K562 (cell line): ENCODE measurements at regions not wholly inside any gene's neighbourhood (a gene's known extent, or its start where the extent isn't known, plus 50 kb on each side); places are given as distances from the start of the nearest gene placed in this dataset.

Source experiments
- GTF2E2 ChIP-seq: fragments of 200-800 bp; sonication (Bioruptor generic); IDR thresholded peaks from 2 replicates; pipeline ENCODE4 v1.6.1; 2016; ENCODE audit warnings: missing genetic modification characterization, missing compliant biosample characterization
- HBP1 ChIP-seq: fragments of 450-650 bp; formaldehyde crosslinking; IDR thresholded peaks from 2 replicates; pipeline ENCODE4 v1.4.0; 2022; ENCODE audit warnings: missing genetic modification characterization
- NCOA6 ChIP-seq: fragments of 450-650 bp; IDR thresholded peaks from 2 replicates; pipeline ENCODE4 v1.6.1; 2017; ENCODE audit warnings: mild to moderate bottlenecking
- SFPQ ChIP-seq: fragments of 200-400 bp; formaldehyde crosslinking; IDR thresholded peaks from 2 replicates; pipeline ENCODE4 v1.6.1; 2017; ENCODE audit warnings: mild to moderate bottlenecking, low read depth, low read length, moderate library complexity
- ZNF121 ChIP-seq: sonication (generic); formaldehyde crosslinking; conservative IDR thresholded peaks from 2 replicates; pipeline ENCODE4 v1.8.0; 2022; ENCODE audit warnings: missing genetic modification reagents
- ZNF232 ChIP-seq: sonication (generic); formaldehyde crosslinking; IDR thresholded peaks from 2 replicates; pipeline ENCODE4 v1.8.0; 2022; ENCODE audit warnings: mild to moderate bottlenecking, missing genetic modification reagents
- ZNF239 ChIP-seq: fragments of 250-450 bp; sonication (Bioruptor Pico); IDR thresholded peaks from 2 replicates; pipeline ENCODE4 v1.4.0; 2020; ENCODE audit warnings: mild to moderate bottlenecking
- ZNF384 ChIP-seq: IDR thresholded peaks from 2 replicates; pipeline ENCODE4 v1.6.1; 2012; ENCODE audit warnings: low read depth, low read length, improper control_type of control experiment
- ZNF518B ChIP-seq: fragments of 250-450 bp; sonication (Bioruptor Pico); IDR thresholded peaks from 2 replicates; pipeline ENCODE4 v1.5.0; 2021; ENCODE audit warnings: mild to moderate bottlenecking, moderate library complexity
- TF ChIP-seq, protein P1 (sequence below): fragments of 450-650 bp; IDR thresholded peaks from 2 replicates; pipeline ENCODE4 v1.6.1; 2018; ENCODE audit warnings: mild to moderate bottlenecking, low read depth; ENCODE audit not compliant: partially characterized antibody
- TF ChIP-seq, protein P2 (sequence below): fragments of 450-650 bp; IDR thresholded peaks from 2 replicates; pipeline ENCODE4 v1.6.1; 2016; ENCODE audit warnings: missing biosample characterization, missing genetic modification characterization
- TF ChIP-seq, protein P3 (sequence below): sonication (generic); formaldehyde crosslinking; IDR thresholded peaks from 2 replicates; pipeline ENCODE4 v1.8.0; 2022; ENCODE audit warnings: missing genetic modification reagents, mild to moderate bottlenecking, borderline replicate concordance

- TF ChIP-seq SFPQ (no peak), ZNF121 (CRISPR knock-in tag) (no peak), GTF2E2 (tag) (no peak), ZNF518B (CRISPR knock-in tag) (no peak), HBP1 (CRISPR knock-in tag) (no peak), ZNF384 (no peak), ZNF239 (CRISPR knock-in tag) (no peak), NCOA6 (no peak), ZNF232 (CRISPR knock-in tag) (no peak)
- TF ChIP-seq, protein P1, sequence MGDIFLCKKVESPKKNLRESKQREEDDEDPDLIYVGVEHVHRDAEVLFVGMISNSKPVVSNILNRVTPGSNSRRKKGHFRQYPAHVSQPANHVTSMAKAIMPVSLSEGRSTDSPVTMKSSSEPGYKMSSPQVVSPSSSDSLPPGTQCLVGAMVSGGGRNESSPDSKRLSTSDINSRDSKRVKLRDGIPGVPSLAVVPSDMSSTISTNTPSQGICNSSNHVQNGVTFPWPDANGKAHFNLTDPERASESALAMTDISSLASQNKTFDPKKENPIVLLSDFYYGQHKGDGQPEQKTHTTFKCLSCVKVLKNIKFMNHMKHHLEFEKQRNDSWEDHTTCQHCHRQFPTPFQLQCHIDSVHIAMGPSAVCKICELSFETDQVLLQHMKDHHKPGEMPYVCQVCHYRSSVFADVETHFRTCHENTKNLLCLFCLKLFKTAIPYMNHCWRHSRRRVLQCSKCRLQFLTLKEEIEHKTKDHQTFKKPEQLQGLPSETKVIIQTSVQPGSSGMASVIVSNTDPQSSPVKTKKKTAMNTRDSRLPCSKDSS, result no peak
- TF ChIP-seq, protein P2, sequence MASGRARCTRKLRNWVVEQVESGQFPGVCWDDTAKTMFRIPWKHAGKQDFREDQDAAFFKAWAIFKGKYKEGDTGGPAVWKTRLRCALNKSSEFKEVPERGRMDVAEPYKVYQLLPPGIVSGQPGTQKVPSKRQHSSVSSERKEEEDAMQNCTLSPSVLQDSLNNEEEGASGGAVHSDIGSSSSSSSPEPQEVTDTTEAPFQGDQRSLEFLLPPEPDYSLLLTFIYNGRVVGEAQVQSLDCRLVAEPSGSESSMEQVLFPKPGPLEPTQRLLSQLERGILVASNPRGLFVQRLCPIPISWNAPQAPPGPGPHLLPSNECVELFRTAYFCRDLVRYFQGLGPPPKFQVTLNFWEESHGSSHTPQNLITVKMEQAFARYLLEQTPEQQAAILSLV (tag), result no peak
- TF ChIP-seq, protein P3, sequence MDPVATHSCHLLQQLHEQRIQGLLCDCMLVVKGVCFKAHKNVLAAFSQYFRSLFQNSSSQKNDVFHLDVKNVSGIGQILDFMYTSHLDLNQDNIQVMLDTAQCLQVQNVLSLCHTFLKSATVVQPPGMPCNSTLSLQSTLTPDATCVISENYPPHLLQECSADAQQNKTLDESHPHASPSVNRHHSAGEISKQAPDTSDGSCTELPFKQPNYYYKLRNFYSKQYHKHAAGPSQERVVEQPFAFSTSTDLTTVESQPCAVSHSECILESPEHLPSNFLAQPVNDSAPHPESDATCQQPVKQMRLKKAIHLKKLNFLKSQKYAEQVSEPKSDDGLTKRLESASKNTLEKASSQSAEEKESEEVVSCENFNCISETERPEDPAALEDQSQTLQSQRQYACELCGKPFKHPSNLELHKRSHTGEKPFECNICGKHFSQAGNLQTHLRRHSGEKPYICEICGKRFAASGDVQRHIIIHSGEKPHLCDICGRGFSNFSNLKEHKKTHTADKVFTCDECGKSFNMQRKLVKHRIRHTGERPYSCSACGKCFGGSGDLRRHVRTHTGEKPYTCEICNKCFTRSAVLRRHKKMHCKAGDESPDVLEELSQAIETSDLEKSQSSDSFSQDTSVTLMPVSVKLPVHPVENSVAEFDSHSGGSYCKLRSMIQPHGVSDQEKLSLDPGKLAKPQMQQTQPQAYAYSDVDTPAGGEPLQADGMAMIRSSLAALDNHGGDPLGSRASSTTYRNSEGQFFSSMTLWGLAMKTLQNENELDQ, result no peak
Measured at GRCh38 chrX:41009850-41010846, 75.1 kb upstream of the USP9X start (continued).
